PC-3 (cell line): ENCODE measurements at regions not wholly inside any gene's neighbourhood (a gene's known extent, or its start where the extent isn't known, plus 50 kb on each side); places are given as distances from the start of the nearest gene placed in this dataset.

Source experiments
- ATAC-seq: fragments of 200-7000 bp; cut with Tn5 transposase; 2 replicates; pipeline ENCODE4 v1.9.1; 2020; ENCODE audit warnings: mild to moderate bottlenecking, moderate library complexity
- BruUV-seq: library from RNA; stranded (reverse); fragments of 400-500 nt; replicated peaks from 2 replicates; lab custom pipeline; 2021; lab: Mats Ljungman, UMichigan
- CTCF ChIA-PET: fragments of 300-600 bp; sonication (Branson Sonifier 250); formaldehyde crosslinking; loops from one replicate; lab custom pipeline; 2022; ENCODE audit warnings: antibody characterized with exemption; lab: Charles Lee
- POLR2A ChIA-PET: fragments of 300-600 bp; sonication (Branson Sonifier 250); formaldehyde crosslinking; loops from one replicate; lab custom pipeline; 2022; ENCODE audit warnings: antibody characterized with exemption; ENCODE audit not compliant: unreplicated experiment; lab: Charles Lee
- DNase-seq: peaks from one replicate; pipeline ENCODE4 v3.0.0-alpha.2; 2015
- H2AFZ ChIP-seq: fragments of 300-600 bp; sonication (generic); 2 replicates; pipeline ENCODE4 v1.6.0; 2016; ENCODE audit warnings: antibody characterized with exemption, low read length
- H3F3A ChIP-seq: fragments of 300-600 bp; sonication (generic); one replicate; pipeline ENCODE4 v1.6.0; 2017; ENCODE audit warnings: antibody characterized with exemption, low read length, control low read depth, mild to moderate bottlenecking; ENCODE audit not compliant: unreplicated experiment
- H3K27ac ChIP-seq: fragments of 300-600 bp; sonication (generic); 2 replicates; pipeline ENCODE4 v1.5.1; 2016; ENCODE audit warnings: mild to moderate bottlenecking, low read length
- H3K27me3 ChIP-seq: fragments of 300-600 bp; sonication (generic); 2 replicates; pipeline ENCODE4 v1.6.1; 2016; ENCODE audit warnings: low read length, mixed read lengths
- H3K36me3 ChIP-seq: fragments of 300-600 bp; sonication (generic); 2 replicates; pipeline ENCODE4 v1.6.1; 2016; ENCODE audit warnings: low read depth, mixed run types, low read length, mixed read lengths
- H3K4me1 ChIP-seq: fragments of 300-600 bp; sonication (generic); 2 replicates; pipeline ENCODE4 v1.5.1; 2016; ENCODE audit warnings: low read length; ENCODE audit not compliant: insufficient read depth
- H3K4me2 ChIP-seq: fragments of 300-600 bp; sonication (generic); 2 replicates; pipeline ENCODE4 v1.6.0; 2016; ENCODE audit warnings: low read length
- H3K4me3 ChIP-seq: fragments of 300-600 bp; sonication (generic); 2 replicates; pipeline ENCODE4 v1.5.1; 2016; ENCODE audit warnings: mild to moderate bottlenecking, low read length, mixed read lengths
- H3K79me2 ChIP-seq: fragments of 300-600 bp; sonication (generic); 2 replicates; pipeline ENCODE4 v1.6.1; 2017; ENCODE audit warnings: low read length, mixed read lengths
- H3K9ac ChIP-seq: fragments of 300-600 bp; sonication (generic); 2 replicates; pipeline ENCODE4 v1.6.0; 2016; ENCODE audit warnings: mild to moderate bottlenecking, low read length
- H3K9me2 ChIP-seq: fragments of 300-600 bp; sonication (generic); replicated peaks from 2 replicates; pipeline ENCODE4 v1.6.1; 2016; ENCODE audit warnings: mixed run types, low read length, mixed read lengths
- H3K9me3 ChIP-seq: fragments of 300-600 bp; sonication (generic); 2 replicates; pipeline ENCODE4 v1.6.1; 2016; ENCODE audit warnings: low read length, mixed read lengths
- H4K20me1 ChIP-seq: fragments of 300-600 bp; sonication (generic); 2 replicates; pipeline ENCODE4 v1.6.1; 2016; ENCODE audit warnings: low read length, mixed read lengths
- EZH2 ChIP-seq: fragments of 300-600 bp; sonication (generic); IDR thresholded peaks from one replicate; pipeline ENCODE4 v1.6.1; 2017; ENCODE audit warnings: antibody characterized with exemption, mild to moderate bottlenecking, low read length; ENCODE audit not compliant: unreplicated experiment
- EZH2phosphoT487 ChIP-seq: fragments of 300-600 bp; sonication (generic); IDR thresholded peaks from 2 replicates; pipeline ENCODE4 v1.6.1; 2018; ENCODE audit warnings: mild to moderate bottlenecking, antibody characterized with exemption, low read length, borderline replicate concordance
- intact Hi-C: fragments of 100-400 bp; cut with micrococcal nuclease; formaldehyde crosslinking; loops from 2 replicates; pipeline ENCODE4 v1.9.0; 2023
- TF ChIP-seq, protein P1 (sequence below): fragments of 300-600 bp; sonication (generic); conservative IDR thresholded peaks from 2 replicates; pipeline ENCODE4 v1.5.1; 2017; ENCODE audit warnings: antibody characterized with exemption, low read depth, mild to moderate bottlenecking, low read length

DNA sequence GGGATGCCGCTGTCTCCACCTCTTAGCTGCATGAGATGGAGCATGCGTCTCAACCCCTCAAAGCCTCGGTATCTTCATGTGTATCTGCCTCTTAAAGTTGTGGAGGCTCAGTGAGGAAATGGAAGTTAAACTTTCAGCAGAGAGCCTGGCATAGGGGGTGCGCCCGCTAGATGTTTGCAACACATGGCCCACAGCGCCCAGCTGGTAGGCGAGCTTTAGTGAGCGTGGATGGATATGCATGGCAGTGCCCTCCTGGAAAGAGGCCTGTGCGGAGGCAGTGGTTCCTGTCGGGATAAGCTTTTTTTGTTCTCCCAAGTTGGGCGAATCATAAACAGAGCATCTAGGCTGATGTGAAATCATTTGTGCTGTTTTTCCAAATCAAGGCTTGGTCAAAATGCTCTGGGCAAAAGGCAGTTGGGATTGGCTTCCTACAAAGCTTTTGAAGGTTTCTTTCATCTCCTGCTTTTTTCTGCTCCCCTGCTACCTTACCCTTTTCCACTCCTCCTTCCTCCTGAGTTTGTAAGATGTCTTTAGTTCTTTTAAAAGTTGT, 272.4 kb upstream of the TPM1 start:
- ATAC-seq, result peak; percentile 21
- BruUV-seq, result TSS peak; percentile 50

DNA sequence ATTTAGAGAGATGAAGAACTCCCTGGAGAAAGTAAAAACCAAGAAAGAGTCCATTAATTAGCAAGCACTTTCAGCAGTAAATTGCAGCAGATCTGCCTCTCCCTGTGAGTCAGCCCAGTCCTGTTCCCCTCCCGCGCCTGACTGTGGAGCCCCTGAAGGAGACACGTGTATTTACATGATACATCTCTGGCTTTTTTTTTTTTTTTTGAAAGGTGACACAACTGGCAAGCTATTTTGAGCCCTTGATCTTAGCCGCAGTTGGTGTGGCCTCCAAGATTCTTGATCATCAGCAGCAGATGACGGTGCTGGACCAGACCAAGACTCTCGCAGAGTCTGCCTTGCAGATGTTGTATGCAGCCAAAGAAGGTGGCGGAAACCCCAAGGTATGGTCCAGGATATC, 271.8 kb upstream of the TPM1 start:
- Histone ChIP-seq H4K20me1 (no peaks in the 10 kb centered on the region), H3K9ac (peak overlapping the region; percentile 15; the same call in 1 of the 2 replicates), H3K9me3 (no peaks in the 10 kb centered on the region), H3K79me2 (no peaks in the 10 kb centered on the region), H3K4me3 (no peak overlapping the region), H3F3A (no peaks in the 10 kb centered on the region), H3K4me1 (peaks cover 28% of the 10 kb centered on the region), H2AFZ (no peak overlapping the region), H3K9me2 (no peaks in the 10 kb centered on the region), H3K4me2 (peak overlapping the region; percentile 46; the same call in 1 of the 2 replicates), H3K27ac (peak overlapping the region; percentile 72), H3K27me3 (no peaks in the 10 kb centered on the region), H3K36me3 (no peaks in the 10 kb centered on the region)
- DNase-seq, result peak; percentile 73
- POLR2A ChIA-PET, result interaction anchor here (0.6 kb wide), 2 partner anchors 126 to 780 kb away, joined by 6 to 7 read pairs; no protein-coding TSS in a partner anchor
- CTCF ChIA-PET, result interaction anchor here (0.6 kb wide), 1 partner anchor 77 kb away, joined by 4 read pairs; no protein-coding TSS in a partner anchor
- intact Hi-C loops, result no loop called here
- ATAC-seq, result peak; percentile 69
- no TSS peak for BruUV-seq
- no peak for TF ChIP-seq EZH2
- TF ChIP-seq, protein P1, sequence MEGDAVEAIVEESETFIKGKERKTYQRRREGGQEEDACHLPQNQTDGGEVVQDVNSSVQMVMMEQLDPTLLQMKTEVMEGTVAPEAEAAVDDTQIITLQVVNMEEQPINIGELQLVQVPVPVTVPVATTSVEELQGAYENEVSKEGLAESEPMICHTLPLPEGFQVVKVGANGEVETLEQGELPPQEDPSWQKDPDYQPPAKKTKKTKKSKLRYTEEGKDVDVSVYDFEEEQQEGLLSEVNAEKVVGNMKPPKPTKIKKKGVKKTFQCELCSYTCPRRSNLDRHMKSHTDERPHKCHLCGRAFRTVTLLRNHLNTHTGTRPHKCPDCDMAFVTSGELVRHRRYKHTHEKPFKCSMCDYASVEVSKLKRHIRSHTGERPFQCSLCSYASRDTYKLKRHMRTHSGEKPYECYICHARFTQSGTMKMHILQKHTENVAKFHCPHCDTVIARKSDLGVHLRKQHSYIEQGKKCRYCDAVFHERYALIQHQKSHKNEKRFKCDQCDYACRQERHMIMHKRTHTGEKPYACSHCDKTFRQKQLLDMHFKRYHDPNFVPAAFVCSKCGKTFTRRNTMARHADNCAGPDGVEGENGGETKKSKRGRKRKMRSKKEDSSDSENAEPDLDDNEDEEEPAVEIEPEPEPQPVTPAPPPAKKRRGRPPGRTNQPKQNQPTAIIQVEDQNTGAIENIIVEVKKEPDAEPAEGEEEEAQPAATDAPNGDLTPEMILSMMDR, result no peak
- TF ChIP-seq EZH2phosphoT487, result no peak

More for the DNA sequence above, 272.4 kb upstream of the TPM1 start:
- POLR2A ChIA-PET, result no interaction called here
- H3K9ac ChIP-seq, result peak overlapping the region; percentile 15; the same call in 1 of the 2 replicates
- TF ChIP-seq EZH2 (no peak), EZH2phosphoT487 (no peak)
- TF ChIP-seq, protein P1, result no peak
- peaks cover 28% of the 10 kb centered on the region for H3K4me1 ChIP-seq
- H3K9me2 ChIP-seq, result no peaks in the 10 kb centered on the region
- no peaks in the 10 kb centered on the region for H3K27me3 ChIP-seq
- H3K79me2 ChIP-seq, result no peaks in the 10 kb centered on the region
- DNase-seq, result no peak
- H3K4me2 ChIP-seq, result peak overlapping the region; percentile 46
- intact Hi-C loops, result no loop called here
- no peak overlapping the region for H2AFZ ChIP-seq
- peak overlapping the region; percentile 72 for H3K27ac ChIP-seq
- no peaks in the 10 kb centered on the region for H4K20me1 ChIP-seq
- CTCF ChIA-PET, result no interaction called here
- H3K9me3 ChIP-seq, result no peaks in the 10 kb centered on the region
- H3F3A ChIP-seq, result no peaks in the 10 kb centered on the region
- H3K36me3 ChIP-seq, result no peaks in the 10 kb centered on the region
- H3K4me3 ChIP-seq, result no peak overlapping the region

DNA sequence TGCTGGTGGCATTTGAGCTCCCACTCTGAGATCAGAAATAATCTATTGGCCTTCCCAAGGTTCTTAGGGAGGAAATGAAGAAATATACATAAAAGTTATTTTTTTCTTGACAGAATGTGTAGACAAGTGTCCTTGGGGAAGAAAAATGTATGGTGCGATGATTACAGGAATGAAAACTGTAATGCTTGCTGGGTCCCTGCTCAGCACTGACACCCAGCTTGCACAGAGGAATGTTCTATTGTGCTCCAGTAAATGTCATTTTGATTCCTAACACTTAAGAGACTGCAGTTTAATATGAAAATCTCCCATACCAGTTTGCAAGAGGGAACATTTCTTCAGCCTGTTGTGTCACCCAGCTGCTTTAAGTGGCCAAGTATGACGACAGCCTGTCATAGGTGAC, 271.3 kb upstream of the TPM1 start:
- POLR2A ChIA-PET, result interaction anchor here (0.6 kb wide), 2 partner anchors 125 to 780 kb away, joined by 6 to 7 read pairs; no protein-coding TSS in a partner anchor
- H2AFZ ChIP-seq, result no peak overlapping the region
- H3K4me2 ChIP-seq, result peak overlapping the region; percentile 46; the same call in 1 of the 2 replicates

More for the DNA sequence above, 271.3 kb upstream of the TPM1 start:
- no peaks in the 10 kb centered on the region for H3K79me2 ChIP-seq
- TF ChIP-seq EZH2, result no peak
- TF ChIP-seq, protein P1, result no peak
- no peak for TF ChIP-seq EZH2phosphoT487
- no peak overlapping the region for H3K27ac ChIP-seq
- peaks cover 28% of the 10 kb centered on the region for H3K4me1 ChIP-seq
- H4K20me1 ChIP-seq, result no peaks in the 10 kb centered on the region
- no peaks in the 10 kb centered on the region for H3K9me3 ChIP-seq
- no peaks in the 10 kb centered on the region for H3K9me2 ChIP-seq
- no peaks in the 10 kb centered on the region for H3K36me3 ChIP-seq
- DNase-seq (no peak), ATAC-seq (no peak)
- H3K9ac ChIP-seq, result no peak overlapping the region
- CTCF ChIA-PET, result interaction anchor here (0.6 kb wide), 1 partner anchor 76 kb away, joined by 4 read pairs; no protein-coding TSS in a partner anchor
- intact Hi-C loops, result no loop called here
- no peaks in the 10 kb centered on the region for H3K27me3 ChIP-seq
- H3F3A ChIP-seq, result no peaks in the 10 kb centered on the region
- H3K4me3 ChIP-seq, result no peak overlapping the region
- BruUV-seq, result no TSS peak
